GM18858 (cell line): ENCODE measurements at regions not wholly inside any gene's neighbourhood (a gene's known extent, or its start where the extent isn't known, plus 50 kb on each side); places are given as distances from the start of the nearest gene placed in this dataset.
A peak's percentile ranks its signal among the peaks of the same experiment; 100 is the strongest.

ENCODE experiments used
- ATAC-seq: cut with Tn5 transposase; IDR thresholded peaks from one replicate; pipeline ENCODE4 v1.9.1; 2021; ENCODE audit not compliant: unreplicated experiment

DNA sequence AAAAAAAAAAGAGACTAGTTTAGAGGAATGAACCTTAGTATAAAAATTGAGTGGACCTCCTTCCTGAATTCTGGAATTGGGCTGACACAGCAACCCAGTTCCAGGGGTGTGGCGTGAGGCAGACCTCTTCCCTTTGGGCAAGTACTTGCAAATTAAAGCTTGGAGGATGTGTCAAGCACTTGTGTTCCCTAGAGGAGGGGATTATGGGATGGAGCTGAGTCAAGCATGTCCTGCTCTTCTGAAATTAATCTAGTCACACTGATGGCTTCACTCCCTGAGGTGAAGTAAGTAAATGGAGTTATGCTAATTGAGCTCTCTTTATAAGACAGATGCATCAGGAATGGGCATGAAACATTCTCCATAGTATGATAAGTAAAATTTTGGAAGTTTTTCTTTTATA is 107.7 kb upstream of the HTR2A start:
- ATAC-seq, result no peak

DNA sequence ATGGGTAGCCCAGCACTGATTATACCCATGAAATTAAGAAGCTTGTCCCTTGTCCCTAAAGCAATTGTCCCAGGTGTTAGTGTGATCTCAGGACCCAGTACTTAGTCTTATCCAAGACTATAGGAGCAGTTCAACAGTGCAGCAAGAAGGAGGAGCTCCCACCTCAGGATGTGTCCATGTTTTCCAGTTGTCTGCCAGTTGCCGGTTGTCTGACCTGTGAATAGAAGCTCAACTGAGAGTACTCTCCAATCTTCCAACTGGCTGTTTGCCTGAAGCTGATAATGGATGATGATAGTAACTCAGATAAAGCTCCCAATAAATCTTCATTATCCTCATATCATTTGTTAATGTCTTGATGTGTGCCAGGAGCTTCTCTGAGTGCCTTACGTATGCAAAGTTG is 107.2 kb upstream of the HTR2A start:
- ATAC-seq, result no peak

DNA sequence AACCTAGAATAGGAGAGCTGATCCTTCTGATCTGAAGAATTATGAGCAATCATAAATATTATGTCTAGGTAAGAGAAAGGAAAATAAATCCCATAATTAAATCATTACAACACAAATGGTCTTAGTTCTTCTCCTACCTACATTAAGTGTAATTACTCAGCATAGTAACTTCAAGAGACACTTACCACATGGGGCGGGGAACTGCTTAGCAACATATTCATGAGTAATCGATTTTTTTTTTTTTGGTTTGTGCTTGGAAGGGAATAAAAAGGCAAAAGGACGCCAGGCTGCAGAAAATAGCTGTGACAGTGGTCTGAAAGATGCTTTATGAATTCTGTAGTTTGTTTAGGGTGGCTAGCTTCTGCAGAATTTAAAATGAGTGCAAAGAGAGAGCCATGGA is 103.3 kb upstream of the HTR2A start:
- ATAC-seq, result no peak

DNA sequence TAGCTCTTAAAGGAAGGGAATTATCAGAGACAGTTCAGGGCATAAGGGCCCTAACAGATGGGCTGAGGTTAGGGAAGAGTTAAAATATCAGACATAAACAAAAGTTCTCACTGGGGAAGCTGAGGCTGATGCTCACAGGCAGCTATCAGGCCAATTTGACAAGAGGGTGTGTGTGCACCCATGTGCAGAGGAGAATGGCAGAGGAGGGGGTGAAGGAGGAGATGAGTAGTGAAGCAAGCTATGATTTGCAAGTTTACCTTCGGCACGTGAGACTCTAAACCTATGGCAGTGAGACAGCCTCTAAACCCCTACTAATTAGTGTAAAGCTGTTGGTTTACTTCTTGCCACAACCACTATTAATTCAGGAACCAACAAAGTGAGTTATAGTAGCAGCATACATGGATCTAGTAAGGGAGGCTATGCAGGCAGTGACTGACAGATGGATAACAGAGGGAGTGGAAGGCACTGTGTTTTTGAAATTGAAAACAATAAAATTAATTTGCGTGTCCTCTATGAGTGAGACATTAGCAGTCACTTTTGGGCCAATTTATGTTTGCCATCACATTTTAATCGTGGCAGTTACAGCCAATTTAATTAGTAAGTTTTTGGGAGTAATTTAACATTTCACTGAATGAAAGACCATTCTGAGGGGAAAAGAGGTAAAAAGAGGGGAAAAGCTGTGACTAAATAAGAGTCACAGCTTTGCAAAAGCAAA is 99.6 kb upstream of the HTR2A start:
- peak; percentile 35 for ATAC-seq

DNA sequence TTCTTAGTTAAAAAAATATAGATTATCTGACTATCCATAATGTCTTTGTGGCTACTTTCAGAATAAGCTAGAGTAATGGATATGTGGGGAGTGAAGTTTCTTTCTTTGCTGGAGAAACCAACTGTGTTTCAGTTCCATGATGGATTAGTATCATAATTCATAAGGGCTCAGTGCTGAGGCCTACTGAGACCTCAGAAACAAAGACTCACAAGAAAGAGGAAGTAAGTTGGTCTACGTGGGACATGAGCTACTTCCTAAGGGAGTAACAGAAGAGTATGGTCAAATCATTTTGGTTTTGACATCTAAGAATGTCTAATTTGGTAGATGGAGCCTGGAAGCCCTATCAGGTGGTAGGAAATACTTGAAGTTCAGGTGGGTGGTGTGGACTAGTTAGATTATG is 99.0 kb upstream of the HTR2A start:
- peak; percentile 93 for ATAC-seq

DNA sequence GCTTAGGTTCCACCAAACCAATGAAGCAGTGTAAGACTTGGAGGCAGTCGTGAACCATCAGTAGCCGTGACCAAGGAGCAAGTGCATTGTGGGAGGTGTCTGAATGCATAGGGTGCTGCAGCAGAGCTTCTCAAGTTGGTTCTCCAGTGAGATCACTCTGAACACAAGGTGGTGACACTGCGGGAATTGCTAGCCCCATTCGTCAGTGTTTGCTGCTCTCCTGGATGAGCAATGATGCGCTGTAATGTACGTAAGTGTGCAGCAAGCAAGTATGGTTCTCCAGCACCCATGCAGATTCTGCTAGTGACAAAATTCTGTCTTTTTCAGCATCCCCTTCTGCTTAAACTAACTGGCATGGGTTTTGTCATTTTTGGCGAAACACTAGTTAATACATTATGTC is 97.6 kb upstream of the HTR2A start:
- no peak for ATAC-seq

DNA sequence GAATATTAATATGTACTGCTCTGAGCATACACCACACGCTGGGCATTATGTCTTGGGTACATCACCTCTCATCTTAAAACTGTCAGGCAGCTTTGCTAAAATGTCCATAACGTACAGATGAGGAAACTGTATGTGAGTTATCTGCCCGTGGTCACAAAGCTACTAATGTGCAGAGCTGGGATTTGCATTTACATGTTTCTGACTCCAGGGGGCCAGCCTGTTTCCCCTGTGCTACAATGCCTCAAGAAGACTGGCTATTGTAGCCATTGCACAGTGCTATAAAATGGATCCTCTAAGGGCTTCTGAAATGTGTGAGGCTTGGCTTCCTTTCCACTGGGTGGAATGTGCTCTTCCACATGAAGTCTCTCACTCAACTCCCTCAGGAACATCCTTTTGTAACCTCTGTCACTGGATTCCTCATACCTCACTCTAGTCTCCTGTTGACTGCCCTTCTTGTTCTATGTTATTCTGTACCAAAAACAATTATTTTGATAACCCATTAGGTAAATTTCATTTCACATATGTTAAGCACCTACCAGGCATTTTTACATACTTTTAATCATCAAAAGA is 95.6 kb upstream of the HTR2A start:
- ATAC-seq, result no peak

DNA sequence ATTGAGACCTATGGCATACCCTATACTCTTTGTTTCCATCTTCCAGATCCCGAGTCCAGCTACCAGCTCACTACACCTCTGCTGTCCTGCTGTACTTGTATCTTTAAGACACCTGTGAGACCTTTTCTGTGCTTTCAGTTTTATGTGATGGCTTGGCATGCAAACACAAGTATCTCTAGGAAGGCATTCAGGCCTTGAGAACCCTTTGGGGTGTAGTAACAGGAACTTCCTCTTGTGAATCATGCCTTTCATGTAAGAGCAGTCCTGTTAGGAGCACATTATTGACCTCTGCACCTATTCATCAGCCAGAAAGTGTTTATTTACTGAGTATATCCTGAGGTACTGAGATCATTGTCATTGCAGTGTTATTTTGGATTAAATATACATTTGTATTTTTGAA is 87.0 kb upstream of the HTR2A start:
- peak; percentile 65 for ATAC-seq

DNA sequence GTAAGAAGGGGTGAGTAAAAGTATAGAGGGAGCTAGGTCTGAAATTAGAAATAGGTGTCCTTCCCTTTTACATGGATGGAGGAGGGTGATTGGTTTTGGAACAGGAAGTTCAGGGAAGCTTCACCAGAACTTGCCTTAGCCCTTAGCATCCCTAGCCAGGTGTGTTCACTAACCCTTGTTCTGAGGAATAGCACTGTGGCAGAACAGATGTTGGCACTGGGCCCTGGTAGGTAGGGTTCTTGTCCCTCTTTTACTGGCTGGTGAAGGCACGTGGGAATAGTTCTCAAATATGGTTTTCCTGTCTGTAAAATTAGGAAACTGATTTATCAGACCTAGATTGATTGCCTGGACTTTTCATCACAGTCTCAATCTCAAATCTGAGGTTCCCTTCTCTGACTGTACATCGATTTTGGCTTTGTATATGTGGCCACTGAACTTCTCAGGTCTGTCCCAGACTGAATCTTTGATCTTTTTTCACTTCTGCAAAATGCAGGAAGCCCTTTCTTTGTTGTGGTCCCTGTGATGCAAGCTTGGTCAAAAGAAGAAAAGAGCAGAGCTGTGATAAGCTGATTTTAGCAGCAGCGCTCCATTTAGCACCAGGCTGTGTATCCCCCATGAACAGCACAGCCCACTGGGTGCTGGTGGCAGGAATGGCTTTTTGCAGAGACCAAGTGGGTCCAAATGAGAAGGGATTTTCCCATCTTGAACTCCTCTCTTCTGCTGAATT is 86.2 kb upstream of the HTR2A start:
- ATAC-seq, result peak; percentile 88

DNA sequence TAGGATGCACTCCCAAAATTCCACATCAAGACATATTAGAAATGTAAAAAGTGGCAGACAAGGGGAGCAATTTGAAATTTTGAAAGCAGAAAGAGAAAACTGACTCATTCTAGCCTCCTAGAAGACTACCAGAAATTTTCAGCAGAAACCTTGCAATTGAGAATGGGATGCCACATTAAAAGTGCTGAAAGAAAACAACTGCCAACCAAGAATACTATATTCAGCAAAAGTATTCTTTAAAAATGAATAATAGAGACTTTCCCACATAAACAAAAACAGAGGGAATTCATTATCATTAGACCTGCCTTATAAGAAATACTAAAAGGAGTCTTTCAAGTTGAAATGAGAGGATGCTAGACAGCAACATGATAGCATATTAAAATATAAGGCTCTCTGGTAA is 78.3 kb upstream of the HTR2A start:
- ATAC-seq, result no peak

DNA sequence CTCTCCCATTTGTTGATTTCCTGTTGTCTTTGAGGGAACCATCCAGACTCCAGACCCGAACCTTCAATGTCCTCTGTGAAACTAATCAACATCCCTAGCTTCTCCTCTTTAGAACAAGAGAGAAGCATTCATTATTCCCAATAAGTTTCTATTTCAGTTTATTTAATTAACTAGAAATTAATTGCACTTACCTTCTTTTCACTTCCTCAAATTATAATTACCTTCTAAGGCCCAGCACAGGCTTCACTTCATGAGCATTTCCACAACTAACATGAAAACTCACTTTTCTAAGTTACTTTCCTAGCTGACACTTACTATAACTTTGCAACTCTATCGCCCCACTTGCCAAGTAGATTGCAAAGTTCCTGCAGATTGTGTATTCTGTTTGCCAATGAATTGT is 71.6 kb upstream of the HTR2A start:
- no peak for ATAC-seq

DNA sequence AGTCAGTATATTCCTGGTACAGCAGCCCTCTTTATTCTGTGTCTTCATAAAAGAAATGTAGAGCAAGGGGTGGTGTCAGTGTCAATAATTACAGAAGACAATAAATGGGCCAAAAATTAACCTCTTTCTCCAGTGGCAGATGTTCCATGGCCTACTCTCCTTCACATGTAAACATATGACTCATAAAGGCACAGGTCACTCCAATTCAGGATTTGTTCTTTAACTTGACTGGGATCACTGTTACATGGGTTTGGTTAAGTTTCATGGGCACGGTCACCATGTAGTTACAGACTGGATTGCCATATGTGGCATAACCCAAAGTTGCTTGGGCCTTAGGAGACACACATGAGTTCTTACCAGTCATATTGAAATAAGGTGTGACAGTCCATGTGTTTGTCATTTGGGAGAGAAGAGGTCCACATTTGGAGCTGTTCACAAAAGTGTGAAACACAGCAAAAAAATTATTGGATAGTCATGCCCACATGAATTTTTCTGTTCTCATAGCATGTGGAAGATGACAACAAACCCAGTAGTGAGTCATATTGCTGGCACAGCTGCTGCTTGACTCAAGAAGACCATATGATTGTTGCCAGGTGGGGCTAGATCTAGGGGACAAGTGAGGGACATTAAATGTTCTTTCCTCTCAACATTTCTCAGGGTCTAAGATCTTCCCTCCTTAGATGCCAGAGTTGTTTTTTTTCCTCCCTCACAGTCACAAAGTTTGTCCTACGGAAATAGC is 68.1 kb upstream of the HTR2A start:
- no peak for ATAC-seq

DNA sequence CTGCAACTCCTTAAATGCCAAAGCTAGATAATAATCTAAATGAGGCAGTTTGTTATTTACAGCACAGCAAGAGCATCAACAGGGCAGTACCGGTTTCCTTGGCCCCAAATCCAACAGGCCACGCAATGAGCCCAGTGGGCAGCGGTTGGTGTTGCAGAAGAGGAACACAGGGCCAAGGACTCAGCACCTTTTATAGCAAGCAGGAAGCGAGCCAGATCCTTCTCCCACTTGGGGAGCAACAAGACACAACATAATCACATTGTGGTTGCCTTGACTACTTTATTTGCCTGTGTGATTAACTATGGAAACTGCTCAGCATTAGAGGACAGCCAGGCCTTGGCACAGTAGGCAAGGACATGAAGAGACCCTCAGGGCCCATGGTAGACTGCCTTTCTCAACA is 67.1 kb upstream of the HTR2A start:
- no peak for ATAC-seq

DNA sequence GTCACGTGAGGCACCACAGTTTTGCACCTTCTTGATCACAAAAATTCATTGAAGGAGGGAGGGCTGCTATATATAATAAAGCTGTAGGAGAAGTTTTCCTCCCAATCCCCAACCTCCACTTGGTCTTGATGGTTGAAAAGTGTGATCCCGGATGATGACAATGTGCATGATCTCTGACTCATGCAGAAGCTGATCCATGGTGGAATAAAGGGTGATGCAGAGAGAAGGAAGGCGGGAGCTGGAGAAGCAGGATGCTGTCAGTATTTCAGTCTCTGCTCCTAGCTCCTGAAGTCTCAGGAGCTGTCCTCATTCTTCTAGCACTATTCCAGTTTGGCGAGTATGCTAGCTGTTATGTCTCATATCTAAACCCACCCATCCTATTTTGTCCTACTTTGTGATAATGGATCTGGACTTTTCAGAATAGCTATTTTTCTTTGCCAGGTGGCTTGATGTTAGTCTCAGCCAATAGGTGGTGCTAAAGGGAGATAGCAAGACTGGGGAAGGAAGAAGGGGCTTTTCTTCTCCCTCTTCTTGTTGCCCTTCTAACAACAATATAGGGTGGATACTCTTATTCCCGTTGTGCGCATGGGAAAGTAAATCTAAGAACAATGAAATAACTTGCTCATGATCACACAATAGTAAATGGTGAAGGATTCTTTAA is 65.6 kb upstream of the HTR2A start:
- no peak for ATAC-seq

DNA sequence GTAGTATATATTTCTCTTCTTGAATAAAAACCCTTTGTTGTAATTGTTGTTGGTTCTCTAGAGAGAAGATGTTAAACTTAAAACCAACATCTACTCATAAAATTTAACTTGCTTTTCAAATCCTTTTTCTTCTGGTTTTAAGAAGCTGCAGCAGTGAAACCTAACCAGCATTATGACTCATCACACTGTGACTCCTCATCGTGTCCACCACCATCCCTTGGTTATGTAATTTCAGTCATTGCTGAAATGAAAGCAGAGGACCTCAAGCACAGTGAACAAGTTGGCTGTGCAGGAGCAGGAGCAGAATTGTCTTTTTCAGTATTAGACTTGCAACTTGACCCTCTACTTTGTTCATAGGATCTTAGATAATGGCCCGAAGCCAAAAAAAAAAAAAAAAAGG is 64.9 kb upstream of the HTR2A start:
- ATAC-seq, result peak; percentile 100

DNA sequence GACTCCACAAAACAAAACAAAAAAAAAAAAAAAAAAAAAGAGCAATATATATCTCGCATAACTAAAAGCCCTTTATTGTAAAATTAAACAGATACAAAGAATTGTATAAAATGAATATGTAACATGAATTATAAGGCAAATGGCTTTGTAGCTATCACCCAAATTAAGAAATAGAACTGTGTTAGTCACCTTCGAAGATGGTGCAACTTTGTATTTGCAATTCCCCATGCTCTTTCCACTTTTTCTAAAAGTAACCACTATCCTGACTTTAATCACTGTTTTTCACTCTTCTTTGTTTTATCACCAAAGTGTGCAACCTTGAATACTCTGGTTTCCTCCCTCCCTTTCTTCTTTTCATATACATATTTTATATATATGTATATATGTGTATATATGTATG is 57.1 kb upstream of the HTR2A start:
- no peak for ATAC-seq

DNA sequence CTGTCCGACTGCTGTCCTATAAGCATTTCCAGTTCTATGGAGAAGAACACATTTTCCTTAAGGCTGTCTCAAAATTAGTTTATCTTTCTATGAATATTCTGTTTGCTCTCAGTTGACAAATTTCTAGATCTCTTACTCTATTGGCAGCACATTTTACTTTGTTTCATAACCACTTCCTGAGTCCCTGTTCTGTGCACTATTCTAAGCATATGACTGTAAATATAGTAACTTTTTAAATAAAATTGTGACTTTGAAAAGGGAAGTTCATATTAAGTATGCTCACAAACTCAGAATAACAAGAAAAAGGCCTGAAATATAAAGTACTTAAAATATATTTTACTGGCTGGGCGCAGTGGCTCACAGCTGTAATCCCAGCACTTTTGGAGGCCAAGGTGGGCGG is 56.5 kb upstream of the HTR2A start:
- peak; percentile 58 for ATAC-seq

DNA sequence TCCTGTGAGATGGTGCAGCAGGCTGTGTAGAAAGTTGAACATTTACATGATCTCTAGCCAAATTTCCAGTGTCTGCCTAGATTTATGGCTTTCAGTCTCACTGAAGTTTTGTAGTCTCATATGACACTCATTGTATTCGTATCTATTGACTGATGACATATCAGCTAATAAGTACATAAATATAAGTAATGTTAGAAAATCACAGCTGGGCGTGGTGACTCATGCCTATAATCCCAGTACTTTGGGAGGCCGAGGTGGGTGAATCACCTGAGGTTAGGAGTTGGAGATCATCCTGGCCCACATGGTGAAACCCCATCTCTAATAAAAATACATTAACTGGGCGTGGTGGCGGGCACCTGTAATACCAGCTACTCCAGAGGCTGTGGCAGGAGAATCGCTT is 54.7 kb upstream of the HTR2A start:
- no peak for ATAC-seq

DNA sequence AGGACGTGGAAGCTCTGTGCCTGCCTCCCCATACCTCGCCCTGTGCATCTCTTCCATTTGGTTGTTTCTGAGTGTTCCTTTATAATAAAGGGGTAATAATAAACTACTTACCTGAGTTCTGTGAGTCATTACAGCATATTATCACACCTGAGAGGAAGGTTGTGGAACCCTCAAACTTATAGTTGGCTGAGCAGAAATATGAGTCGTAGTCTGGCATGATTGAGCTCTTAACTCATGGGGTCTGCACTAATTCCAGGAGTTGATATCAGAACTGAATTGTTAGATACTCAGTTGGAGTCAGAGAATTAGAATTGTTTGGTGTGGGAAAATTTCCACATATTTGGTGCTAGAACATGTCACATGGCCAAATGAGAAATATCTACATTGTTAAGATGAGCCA is 52.4 kb upstream of the HTR2A start:
- no peak for ATAC-seq

DNA sequence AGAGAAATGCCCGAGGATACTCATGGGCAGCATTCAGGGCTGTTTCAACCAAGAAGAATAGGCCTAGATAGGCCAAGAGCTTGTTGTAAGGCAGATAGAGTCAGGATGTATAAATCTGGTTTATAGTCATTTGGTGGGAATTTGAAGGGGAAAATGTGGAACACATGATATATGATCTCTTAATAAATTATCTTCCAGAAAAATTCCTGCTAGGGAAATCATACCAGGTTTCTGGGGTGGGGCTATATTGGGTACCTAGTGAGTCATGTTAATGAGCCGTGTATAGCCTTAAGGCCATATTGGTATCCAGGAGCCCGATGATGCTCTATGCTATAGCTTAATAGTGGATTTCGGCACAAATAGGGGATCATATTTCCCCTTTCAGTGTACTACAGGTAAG is 51.5 kb upstream of the HTR2A start:
- no peak for ATAC-seq

DNA sequence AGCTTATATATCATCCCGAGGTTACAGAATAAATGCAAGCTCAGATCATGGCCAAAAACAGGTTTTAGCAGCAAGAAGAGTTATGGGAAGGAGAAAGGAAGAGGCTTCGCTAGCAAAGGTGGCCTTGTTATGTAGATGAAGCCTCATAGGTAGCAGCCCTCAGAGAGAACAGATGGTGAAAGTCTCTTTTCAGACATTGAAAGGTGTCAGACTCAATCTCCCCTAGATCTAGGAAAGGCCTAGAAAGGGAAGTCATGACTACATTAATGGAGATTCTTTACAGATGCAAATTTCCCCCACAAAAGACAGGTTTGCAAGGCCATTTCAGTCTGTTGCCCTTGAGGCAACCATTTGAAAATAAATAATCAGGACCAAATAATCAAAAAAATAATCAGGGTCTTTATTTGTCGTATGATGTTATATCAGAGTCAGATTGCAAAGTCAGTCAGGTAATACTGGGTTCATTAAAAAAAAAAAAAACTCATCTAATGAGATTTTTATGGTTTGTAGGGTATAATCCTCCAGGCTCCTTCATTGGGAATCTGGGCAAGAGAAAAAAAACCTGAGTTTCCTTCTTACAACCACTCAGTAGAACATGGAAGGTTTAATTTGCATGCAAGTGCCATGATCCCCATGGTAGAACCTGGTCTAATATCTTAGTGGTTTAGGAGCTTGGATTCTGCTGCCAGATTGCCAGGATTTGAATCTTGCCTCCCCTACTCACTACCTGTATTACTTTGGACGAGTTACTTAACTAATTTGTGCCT is 50.8 kb upstream of the HTR2A start:
- no peak for ATAC-seq
